SK-N-SH treated with all-trans-retinoic acid at 6 μM for 48 hours (cell line): ENCODE measurements at regions not wholly inside any gene's neighbourhood (a gene's known extent, or its start where the extent isn't known, plus 50 kb on each side); places are given as distances from the start of the nearest gene placed in this dataset.

Experiments
- ATAC-seq: fragments of 200-7000 bp; cut with Tn5 transposase; 3 replicates; pipeline ENCODE4 v1.9.1; 2020; ENCODE audit warnings: mild to moderate bottlenecking, moderate library complexity
- ARNTL ChIP-seq: fragments of 450-650 bp; formaldehyde crosslinking; IDR thresholded peaks from 2 replicates; pipeline ENCODE4 v1.5.0; 2020; ENCODE audit warnings: low read depth, mild to moderate bottlenecking, moderate library complexity, borderline replicate concordance
- BACH2 ChIP-seq: fragments of 250-450 bp; sonication (Bioruptor Pico); IDR thresholded peaks from 2 replicates; pipeline ENCODE4 v1.9.0; 2021; ENCODE audit warnings: mild to moderate bottlenecking, borderline replicate concordance
- CSDC2 ChIP-seq: fragments of 250-450 bp; sonication (Bioruptor Pico); IDR thresholded peaks from 2 replicates; pipeline ENCODE4 v1.5.0; 2020; ENCODE audit warnings: mild to moderate bottlenecking, moderate library complexity
- CSRNP3 ChIP-seq: fragments of 250-450 bp; sonication (Bioruptor Pico); IDR thresholded peaks from 2 replicates; pipeline ENCODE4 v1.5.1; 2021; ENCODE audit warnings: mild to moderate bottlenecking, moderate library complexity
- GLIS3 ChIP-seq: fragments of 250-450 bp; sonication (Bioruptor Pico); IDR thresholded peaks from 2 replicates; pipeline ENCODE4 v1.5.0; 2020; ENCODE audit warnings: mild to moderate bottlenecking, moderate library complexity
- OSR1 ChIP-seq: fragments of 250-450 bp; sonication (Bioruptor Pico); IDR thresholded peaks from 2 replicates; pipeline ENCODE4 v1.8.0; 2022; ENCODE audit warnings: moderate library complexity, mild to moderate bottlenecking, inconsistent platforms
- PATZ1 ChIP-seq: fragments of 250-450 bp; sonication (Bioruptor Pico); IDR thresholded peaks from 2 replicates; pipeline ENCODE4 v1.8.0; 2020; ENCODE audit warnings: mild to moderate bottlenecking, moderate library complexity, borderline replicate concordance
- POU6F1 ChIP-seq: fragments of 250-450 bp; sonication (Bioruptor Pico); IDR thresholded peaks from 2 replicates; pipeline ENCODE4 v1.8.0; 2021; ENCODE audit warnings: low read depth, mild to moderate bottlenecking, moderate library complexity, borderline replicate concordance
- PPARA ChIP-seq: fragments of 250-450 bp; sonication (Bioruptor Pico); IDR thresholded peaks from 2 replicates; pipeline ENCODE4 v1.5.0; 2020; ENCODE audit warnings: mild to moderate bottlenecking, borderline replicate concordance
- SNAI2 ChIP-seq: fragments of 250-450 bp; sonication (Bioruptor Pico); IDR thresholded peaks from 2 replicates; pipeline ENCODE4 v1.5.0; 2020; ENCODE audit warnings: mild to moderate bottlenecking, moderate library complexity
- TCF4 ChIP-seq: fragments of 250-450 bp; sonication (Bioruptor Pico); IDR thresholded peaks from 2 replicates; pipeline ENCODE4 v1.8.0; 2021; ENCODE audit warnings: mild to moderate bottlenecking, moderate library complexity, borderline replicate concordance
- TOX ChIP-seq: fragments of 250-450 bp; sonication (Bioruptor Pico); IDR thresholded peaks from 2 replicates; pipeline ENCODE4 v1.8.0; 2021; ENCODE audit warnings: mild to moderate bottlenecking, moderate library complexity, borderline replicate concordance
- TSHZ2 ChIP-seq: fragments of 250-450 bp; sonication (Bioruptor Pico); IDR thresholded peaks from 2 replicates; pipeline ENCODE4 v1.5.0; 2020; ENCODE audit warnings: mild to moderate bottlenecking, moderate library complexity
- ZC3H10 ChIP-seq: fragments of 250-450 bp; sonication (Bioruptor Pico); IDR thresholded peaks from 2 replicates; pipeline ENCODE4 v1.5.1; 2021; ENCODE audit warnings: mild to moderate bottlenecking, moderate library complexity
- ZFP3 ChIP-seq: fragments of 250-450 bp; sonication (Bioruptor Pico); IDR thresholded peaks from 2 replicates; pipeline ENCODE4 v1.5.0; 2020; ENCODE audit warnings: mild to moderate bottlenecking, moderate library complexity
- ZFP30 ChIP-seq: fragments of 450-650 bp; formaldehyde crosslinking; IDR thresholded peaks from 2 replicates; pipeline ENCODE4 v1.5.0; 2022; ENCODE audit warnings: mild to moderate bottlenecking, moderate library complexity
- ZNF70 ChIP-seq: fragments of 450-650 bp; formaldehyde crosslinking; IDR thresholded peaks from 2 replicates; pipeline ENCODE4 v1.5.0; 2020; ENCODE audit warnings: mild to moderate bottlenecking, moderate library complexity
- ZNF8 ChIP-seq: fragments of 450-650 bp; formaldehyde crosslinking; IDR thresholded peaks from 2 replicates; pipeline ENCODE4 v1.5.0; 2020; ENCODE audit warnings: mild to moderate bottlenecking, moderate library complexity

- TF ChIP-seq PPARA (CRISPR knock-in tag) (no peak), GLIS3 (no peak), TOX (no peak), POU6F1 (CRISPR knock-in tag) (no peak), TCF4 (CRISPR knock-in tag) (no peak), OSR1 (CRISPR knock-in tag) (no peak), BACH2 (CRISPR knock-in tag) (no peak), SNAI2 (CRISPR knock-in tag) (no peak)
- TF ChIP-seq, all 23 proteins: peak for 0
These were observed 68.6 kb upstream of the MEOX2 start for GRCh38 chr7:15755061-15755460.

GRCh38 chr7:15753887-15754579 lies 67.5 kb upstream of the MEOX2 start:
- no peak for ATAC-seq
- TF ChIP-seq BACH2 (CRISPR knock-in tag) (no peak), PPARA (CRISPR knock-in tag) (no peak), ZFP3 (CRISPR knock-in tag) (no peak), POU6F1 (CRISPR knock-in tag) (no peak), TSHZ2 (CRISPR knock-in tag) (no peak), GLIS3 (no peak), TCF4 (CRISPR knock-in tag) (no peak), OSR1 (CRISPR knock-in tag) (no peak), ZNF8 (CRISPR knock-in tag) (no peak), ZC3H10 (CRISPR knock-in tag) (no peak)

More at GRCh38 chr7:15755061-15755460, 68.6 kb upstream of the MEOX2 start:
- ATAC-seq = no peak

- no peak for ATAC-seq
- no peak for TF ChIP-seq ARNTL (CRISPR knock-in tag)
- no peak for TF ChIP-seq ZC3H10 (CRISPR knock-in tag)
- no peak for TF ChIP-seq ZNF8 (CRISPR knock-in tag)
- no peak for TF ChIP-seq ZFP30 (CRISPR knock-in tag)
- no peak for TF ChIP-seq CSDC2 (CRISPR knock-in tag)
- TF ChIP-seq TOX = no peak
- no peak for TF ChIP-seq TSHZ2 (CRISPR knock-in tag)
- TF ChIP-seq SNAI2 (CRISPR knock-in tag) = no peak
- TF ChIP-seq ZNF70 = no peak
- TF ChIP-seq PATZ1 = no peak
- TF ChIP-seq TCF4 (CRISPR knock-in tag) = no peak
- no peak for TF ChIP-seq CSRNP3
- TF ChIP-seq OSR1 (CRISPR knock-in tag) = no peak
- no peak for TF ChIP-seq PPARA (CRISPR knock-in tag)
- TF ChIP-seq ZFP3 (CRISPR knock-in tag) = no peak
These were observed 65.9 kb upstream of the MEOX2 start for GRCh38 chr7:15752377-15752776.
